NOMO-1 (cell line): ENCODE measurements at regions not wholly inside any gene's neighbourhood (a gene's known extent, or its start where the extent isn't known, plus 50 kb on each side); places are given as distances from the start of the nearest gene placed in this dataset.

ENCODE experiments used
- DNase-seq, 2 experiments: peaks; one replicate each; lab custom pipeline; 2025; ENCODE audit not compliant: unreplicated experiment in 2 of 2; lab: John Stamatoyannopoulos, UW

GRCh38 chr15:100703032-100703578, 100.7 kb downstream of the ASB7 start:
- no peak for DNase-seq

- DNase-seq: no peak
These were observed 101.3 kb downstream of the ASB7 start for GRCh38 chr15:100703671-100704070.

GRCh38 chr15:100704281-100705055, 102.1 kb downstream of the ASB7 start:
- no peak for DNase-seq

- no peak for DNase-seq
These were observed 102.7 kb downstream of the ASB7 start for GRCh38 chr15:100705065-100705464.

- no peak for DNase-seq
These were observed 103.5 kb downstream of the ASB7 start for GRCh38 chr15:100705841-100706240.

- DNase-seq: no peak
These were observed 104.8 kb downstream of the ASB7 start for GRCh38 chr15:100707229-100707628.

- no peak for DNase-seq
These were observed 106.5 kb downstream of the ASB7 start for GRCh38 chr15:100708916-100709315.

- DNase-seq: no peak
These were observed 107.8 kb downstream of the ASB7 start for GRCh38 chr15:100710222-100710621.

- no peak for DNase-seq
These were observed 108.5 kb downstream of the ASB7 start for GRCh38 chr15:100710744-100711515.

GRCh38 chr15:100711516-100712021, 109.2 kb downstream of the ASB7 start:
- no peak for DNase-seq

GRCh38 chr15:100712226-100712625, 109.8 kb downstream of the ASB7 start:
- DNase-seq: no peak

GRCh38 chr15:100713163-100713867, 110.9 kb downstream of the ASB7 start:
- DNase-seq: no peak

- DNase-seq: no peak
These were observed 111.8 kb downstream of the ASB7 start for GRCh38 chr15:100714034-100714748.

- DNase-seq: no peak
These were observed 112.5 kb downstream of the ASB7 start for GRCh38 chr15:100714749-100715342.

GRCh38 chr15:100715571-100716455, 113.4 kb downstream of the ASB7 start:
- DNase-seq: no peak

- no peak for DNase-seq
These were observed 114.2 kb downstream of the ASB7 start for GRCh38 chr15:100716456-100717085.

GRCh38 chr15:100717596-100717995, 115.2 kb downstream of the ASB7 start:
- DNase-seq: no peak
